RWPE2 (cell line): ENCODE measurements at regions not wholly inside any gene's neighbourhood (a gene's known extent, or its start where the extent isn't known, plus 50 kb on each side); places are given as distances from the start of the nearest gene placed in this dataset.
"Not testable (repeated sequence)": the region's sequence is repeated elsewhere in the genome, so short reads cannot be mapped to it uniquely, and the experiment has no call there.

Experiments
- ATAC-seq: fragments of 200-7000 bp; cut with Tn5 transposase; 3 replicates; pipeline ENCODE4 v1.9.1; 2021; ENCODE audit warnings: low read depth
- DNase-seq: peaks from one replicate; pipeline ENCODE4 v3.0.0-alpha.2; 2020; ENCODE audit warnings: low spot score
- H3K27ac ChIP-seq: fragments of 450-650 bp; 2 replicates; pipeline ENCODE4 v1.5.1; 2017; ENCODE audit warnings: mild to moderate bottlenecking; ENCODE audit not compliant: poor library complexity, severe bottlenecking
- H3K27me3 ChIP-seq: fragments of 250-450 bp; sonication (Bioruptor Pico); 2 replicates; pipeline ENCODE4 v1.5.1; 2021; ENCODE audit warnings: mild to moderate bottlenecking, moderate library complexity; ENCODE audit not compliant: insufficient read depth, poor library complexity, severe bottlenecking
- H3K36me3 ChIP-seq: fragments of 250-450 bp; sonication (Bioruptor Pico); 2 replicates; pipeline ENCODE4 v1.5.1; 2020; ENCODE audit warnings: low read depth, mild to moderate bottlenecking, moderate library complexity
- H3K4me1 ChIP-seq: fragments of 250-450 bp; sonication (Bioruptor Pico); 2 replicates; pipeline ENCODE4 v1.5.1; 2021; ENCODE audit warnings: mild to moderate bottlenecking, moderate library complexity; ENCODE audit not compliant: insufficient read depth, poor library complexity, severe bottlenecking
- H3K4me3 ChIP-seq: fragments of 250-450 bp; sonication (Bioruptor Pico); 2 replicates; pipeline ENCODE4 v1.5.1; 2021; ENCODE audit warnings: mild to moderate bottlenecking, moderate library complexity; ENCODE audit not compliant: severe bottlenecking
- H3K9me3 ChIP-seq: fragments of 250-450 bp; sonication (Bioruptor Pico); 2 replicates; pipeline ENCODE4 v1.5.1; 2021; ENCODE audit warnings: mild to moderate bottlenecking, moderate library complexity; ENCODE audit not compliant: severe bottlenecking
- TF ChIP-seq, protein P1 (sequence below): fragments of 450-650 bp; IDR thresholded peaks from one replicate; pipeline ENCODE4 v1.5.1; 2017; ENCODE audit warnings: mild to moderate bottlenecking, moderate library complexity; ENCODE audit not compliant: poor library complexity, severe bottlenecking

GRCh38 chrX:63058204-63058603 lies 292.9 kb downstream of the SPIN4 start:
- Histone ChIP-seq H3K36me3 (no peaks in the 10 kb centered on the region), H3K4me1 (no peaks in the 10 kb centered on the region), H3K4me3 (no peak overlapping the region), H3K9me3 (no peaks in the 10 kb centered on the region), H3K27ac (no peak overlapping the region), H3K27me3 (no peaks in the 10 kb centered on the region)
- TF ChIP-seq, protein P1, sequence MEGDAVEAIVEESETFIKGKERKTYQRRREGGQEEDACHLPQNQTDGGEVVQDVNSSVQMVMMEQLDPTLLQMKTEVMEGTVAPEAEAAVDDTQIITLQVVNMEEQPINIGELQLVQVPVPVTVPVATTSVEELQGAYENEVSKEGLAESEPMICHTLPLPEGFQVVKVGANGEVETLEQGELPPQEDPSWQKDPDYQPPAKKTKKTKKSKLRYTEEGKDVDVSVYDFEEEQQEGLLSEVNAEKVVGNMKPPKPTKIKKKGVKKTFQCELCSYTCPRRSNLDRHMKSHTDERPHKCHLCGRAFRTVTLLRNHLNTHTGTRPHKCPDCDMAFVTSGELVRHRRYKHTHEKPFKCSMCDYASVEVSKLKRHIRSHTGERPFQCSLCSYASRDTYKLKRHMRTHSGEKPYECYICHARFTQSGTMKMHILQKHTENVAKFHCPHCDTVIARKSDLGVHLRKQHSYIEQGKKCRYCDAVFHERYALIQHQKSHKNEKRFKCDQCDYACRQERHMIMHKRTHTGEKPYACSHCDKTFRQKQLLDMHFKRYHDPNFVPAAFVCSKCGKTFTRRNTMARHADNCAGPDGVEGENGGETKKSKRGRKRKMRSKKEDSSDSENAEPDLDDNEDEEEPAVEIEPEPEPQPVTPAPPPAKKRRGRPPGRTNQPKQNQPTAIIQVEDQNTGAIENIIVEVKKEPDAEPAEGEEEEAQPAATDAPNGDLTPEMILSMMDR: no peak
- ATAC-seq: no peak
- DNase-seq: no peak

GRCh38 chrX:63050225-63050624 lies 300.9 kb downstream of the SPIN4 start:
- Histone ChIP-seq H3K27ac (no peak overlapping the region), H3K36me3 (no peaks in the 10 kb centered on the region), H3K9me3 (no peaks in the 10 kb centered on the region), H3K4me3 (no peak overlapping the region), H3K4me1 (no peaks in the 10 kb centered on the region), H3K27me3 (no peaks in the 10 kb centered on the region)
- no peak for DNase-seq
- TF ChIP-seq, protein P1: no peak
- ATAC-seq: no peak

GRCh38 chrX:63032811-63033210 lies 318.3 kb downstream of the SPIN4 start:
- TF ChIP-seq, protein P1: no peak
- H3K4me1 ChIP-seq: no peaks in the 10 kb centered on the region
- DNase-seq (no peak), ATAC-seq (no peak)
- H3K9me3 ChIP-seq: no peaks in the 10 kb centered on the region
- no peaks in the 10 kb centered on the region for H3K36me3 ChIP-seq
- H3K27me3 ChIP-seq: no peaks in the 10 kb centered on the region
- H3K4me3 ChIP-seq: no peak overlapping the region
- H3K27ac ChIP-seq: no peak overlapping the region

DNA sequence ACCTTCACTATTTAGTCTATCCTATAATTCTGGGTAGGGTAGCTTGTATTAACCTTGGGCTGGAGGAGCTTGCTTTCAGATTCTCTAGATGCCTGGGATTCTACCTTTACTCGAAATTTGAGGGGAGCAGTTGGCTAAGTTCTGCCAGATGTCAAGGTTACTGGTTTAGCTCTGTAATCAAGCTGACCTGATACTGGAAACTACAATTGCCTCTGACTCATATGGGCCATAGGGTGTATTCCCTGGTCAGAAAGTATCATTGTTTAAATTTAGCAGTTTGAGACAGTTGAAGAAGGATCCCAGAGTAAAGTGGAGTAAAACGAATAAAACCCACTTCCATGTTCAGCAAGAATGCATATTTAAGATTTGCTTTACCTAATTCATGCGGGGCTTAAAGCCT lies 337.6 kb downstream of the SPIN4 start:
- TF ChIP-seq, protein P1: no peak
- no peaks in the 10 kb centered on the region for H3K9me3 ChIP-seq

GRCh38 chrX:63012574-63012973 lies 338.6 kb downstream of the SPIN4 start:
- no peaks in the 10 kb centered on the region for H3K9me3 ChIP-seq
- no peaks in the 10 kb centered on the region for H3K27me3 ChIP-seq
- ATAC-seq: no peak
- H3K4me3 ChIP-seq: no peak overlapping the region
- TF ChIP-seq, protein P1: no peak
- DNase-seq: no peak
- no peaks in the 10 kb centered on the region for H3K36me3 ChIP-seq
- H3K4me1 ChIP-seq: no peaks in the 10 kb centered on the region
- H3K27ac ChIP-seq: no peak overlapping the region

More for the DNA sequence above, 337.6 kb downstream of the SPIN4 start:
- ATAC-seq: no peak
- H3K27me3 ChIP-seq: no peaks in the 10 kb centered on the region
- no peak overlapping the region for H3K27ac ChIP-seq
- H3K4me1 ChIP-seq: no peaks in the 10 kb centered on the region
- DNase-seq: no peak
- H3K36me3 ChIP-seq: no peaks in the 10 kb centered on the region
- no peak overlapping the region for H3K4me3 ChIP-seq

DNA sequence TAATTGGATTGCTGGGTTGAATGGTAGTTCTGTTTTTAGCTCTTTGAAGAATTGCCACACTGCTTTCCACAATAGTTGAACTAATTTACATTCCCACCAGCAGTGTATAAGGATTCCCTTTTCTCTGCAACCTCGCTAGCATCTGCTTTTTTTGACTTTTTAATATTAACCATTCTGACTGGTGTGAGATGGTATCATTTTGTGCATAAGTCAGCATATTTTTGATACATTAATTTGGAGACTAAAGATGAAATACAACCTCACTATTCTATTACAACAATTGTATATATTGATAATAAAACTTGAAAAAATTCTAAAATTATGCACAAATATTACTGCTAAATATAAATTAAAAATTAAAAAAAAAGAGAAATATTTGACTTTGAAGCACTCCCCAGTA lies 350.9 kb downstream of the SPIN4 start:
- not testable (repeated sequence) for H3K4me1 ChIP-seq, H3K4me3 ChIP-seq, DNase-seq, H3K36me3 ChIP-seq, H3K27me3 ChIP-seq, H3K27ac ChIP-seq, H3K9me3 ChIP-seq, ATAC-seq
